ENCODE measurements at regions not wholly inside any gene's neighbourhood (a gene's known extent, or its start where the extent isn't known, plus 50 kb on each side); places are given as distances from the start of the nearest gene placed in this dataset.

- POLR2A ChIA-PET = no interaction called here
- no peak overlapping the region for H3K4me3 Mint-ChIP-seq
- Histone ChIP-seq H3K36me3 (ENCODE audit: insufficient read depth, low read length) (no peaks in the 10 kb centered on the region), H3K27me3 (ENCODE audit: insufficient read depth, low read length, poor library complexity, severe bottlenecking) (no peaks in the 10 kb centered on the region), H3K27ac (ENCODE audit: low read depth, low read length) (no peak overlapping the region), H3K4me1 (ENCODE audit: insufficient read depth, low read length) (no peaks in the 10 kb centered on the region), H3K4me3 (ENCODE audit: low read length) (no peak overlapping the region), H3K9me3 (ENCODE audit: low read length) (no peaks in the 10 kb centered on the region)
- no peaks in the 10 kb centered on the region for H3K4me1 Mint-ChIP-seq
- H3K27me3 Mint-ChIP-seq = peaks cover 7 to 20% of the 10 kb centered on the region in 2 donors
- peaks cover 0 to 6% (median 0%) of the 10 kb centered on the region in 5 donors for H3K9me3 Mint-ChIP-seq
- H3K27ac Mint-ChIP-seq = no peak overlapping the region
- no peak for DNase-seq
- CTCF ChIA-PET = no interaction called here
- H3K36me3 Mint-ChIP-seq = no peaks in the 10 kb centered on the region
Observed at GRCh38 chr14:101174980-101175606, 271.6 kb upstream of the RTL1 start.

GRCh38 chr14:101175731-101176534, 272.4 kb upstream of the RTL1 start:
- Histone ChIP-seq H3K4me3 (ENCODE audit: low read length) (no peak overlapping the region), H3K27me3 (ENCODE audit: insufficient read depth, low read length, poor library complexity, severe bottlenecking) (no peaks in the 10 kb centered on the region), H3K36me3 (ENCODE audit: insufficient read depth, low read length) (no peaks in the 10 kb centered on the region), H3K27ac (ENCODE audit: low read depth, low read length) (no peak overlapping the region), H3K9me3 (ENCODE audit: low read length) (no peaks in the 10 kb centered on the region), H3K4me1 (ENCODE audit: insufficient read depth, low read length) (no peaks in the 10 kb centered on the region)
- no peaks in the 10 kb centered on the region for H3K36me3 Mint-ChIP-seq
- peaks cover 7 to 17% of the 10 kb centered on the region in 2 donors for H3K27me3 Mint-ChIP-seq
- H3K4me1 Mint-ChIP-seq = no peaks in the 10 kb centered on the region
- DNase-seq = no peak
- ChIA-PET POLR2A (no interaction called here), CTCF (no interaction called here)
- peaks cover 0 to 4% (median 0%) of the 10 kb centered on the region in 5 donors for H3K9me3 Mint-ChIP-seq
- H3K27ac Mint-ChIP-seq = no peak overlapping the region
- no peak overlapping the region for H3K4me3 Mint-ChIP-seq

DNA sequence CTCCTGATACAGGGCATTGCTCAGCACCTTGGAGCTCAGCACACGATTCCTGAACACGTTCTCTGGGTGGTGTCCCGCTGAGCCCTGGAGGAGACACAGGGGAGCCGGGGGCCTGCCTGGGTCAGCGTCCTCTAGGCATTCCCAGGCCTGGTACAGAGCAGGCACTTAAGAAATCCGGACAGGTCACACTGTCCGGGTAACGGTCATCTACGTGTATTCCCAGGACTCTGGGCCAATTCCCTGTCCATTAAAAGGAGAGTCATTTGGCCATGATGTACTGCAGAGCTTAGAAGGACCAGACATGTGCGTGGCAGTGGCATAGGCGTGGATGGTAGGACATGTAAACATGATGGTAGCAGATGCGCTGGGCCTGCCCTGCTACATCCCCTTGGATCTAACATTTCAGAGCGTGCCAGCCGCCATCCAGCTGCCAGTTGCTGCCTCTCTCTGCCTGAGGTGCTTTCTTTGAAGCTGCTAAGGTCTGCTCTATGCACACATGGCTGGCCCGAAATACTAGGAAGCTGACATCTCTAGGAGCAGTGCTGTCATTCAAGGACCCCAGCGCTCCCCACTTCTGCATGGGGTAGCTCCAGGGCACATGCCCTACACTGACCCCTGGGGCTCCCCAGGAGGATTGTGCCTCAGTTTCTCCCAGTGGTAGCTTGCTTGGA, 273.1 kb upstream of the RTL1 start:
- H3K27me3 ChIP-seq (ENCODE audit: insufficient read depth, low read length, poor library complexity, severe bottlenecking) = no peaks in the 10 kb centered on the region
- H3K27ac ChIP-seq (ENCODE audit: low read depth, low read length) = no peak overlapping the region
- H3K4me3 Mint-ChIP-seq = no peak overlapping the region
- H3K36me3 ChIP-seq (ENCODE audit: insufficient read depth, low read length) = no peaks in the 10 kb centered on the region
- H3K36me3 Mint-ChIP-seq = no peaks in the 10 kb centered on the region
- ChIA-PET POLR2A (no interaction called here), CTCF (no interaction called here)
- no peak for DNase-seq
- H3K4me1 ChIP-seq (ENCODE audit: insufficient read depth, low read length) = no peaks in the 10 kb centered on the region
- no peaks in the 10 kb centered on the region for H3K4me1 Mint-ChIP-seq
- peaks cover 0 to 4% (median 0%) of the 10 kb centered on the region in 5 donors for H3K9me3 Mint-ChIP-seq
- peaks cover 7 to 12% of the 10 kb centered on the region in 2 donors for H3K27me3 Mint-ChIP-seq
- no peaks in the 10 kb centered on the region for H3K9me3 ChIP-seq (ENCODE audit: low read length)
- H3K27ac Mint-ChIP-seq = no peak overlapping the region
- H3K4me3 ChIP-seq (ENCODE audit: low read length) = no peak overlapping the region

GRCh38 chr14:101177301-101177971, 273.9 kb upstream of the RTL1 start:
- no peaks in the 10 kb centered on the region for H3K36me3 Mint-ChIP-seq
- H3K27ac Mint-ChIP-seq = no peak overlapping the region
- no peaks in the 10 kb centered on the region for H3K9me3 ChIP-seq (ENCODE audit: low read length)
- DNase-seq = no peak
- H3K27me3 Mint-ChIP-seq = peaks cover 7 to 9% of the 10 kb centered on the region in 2 donors
- CTCF ChIA-PET = no interaction called here
- peaks cover 0 to 4% (median 0%) of the 10 kb centered on the region in 5 donors for H3K9me3 Mint-ChIP-seq
- no peaks in the 10 kb centered on the region for H3K27me3 ChIP-seq (ENCODE audit: insufficient read depth, low read length, poor library complexity, severe bottlenecking)
- no peak overlapping the region for H3K4me3 ChIP-seq (ENCODE audit: low read length)
- POLR2A ChIA-PET = no interaction called here
- no peaks in the 10 kb centered on the region for H3K4me1 ChIP-seq (ENCODE audit: insufficient read depth, low read length)
- H3K4me3 Mint-ChIP-seq = no peak overlapping the region
- H3K4me1 Mint-ChIP-seq = no peaks in the 10 kb centered on the region
- no peak overlapping the region for H3K27ac ChIP-seq (ENCODE audit: low read depth, low read length)
- H3K36me3 ChIP-seq (ENCODE audit: insufficient read depth, low read length) = no peaks in the 10 kb centered on the region

DNA sequence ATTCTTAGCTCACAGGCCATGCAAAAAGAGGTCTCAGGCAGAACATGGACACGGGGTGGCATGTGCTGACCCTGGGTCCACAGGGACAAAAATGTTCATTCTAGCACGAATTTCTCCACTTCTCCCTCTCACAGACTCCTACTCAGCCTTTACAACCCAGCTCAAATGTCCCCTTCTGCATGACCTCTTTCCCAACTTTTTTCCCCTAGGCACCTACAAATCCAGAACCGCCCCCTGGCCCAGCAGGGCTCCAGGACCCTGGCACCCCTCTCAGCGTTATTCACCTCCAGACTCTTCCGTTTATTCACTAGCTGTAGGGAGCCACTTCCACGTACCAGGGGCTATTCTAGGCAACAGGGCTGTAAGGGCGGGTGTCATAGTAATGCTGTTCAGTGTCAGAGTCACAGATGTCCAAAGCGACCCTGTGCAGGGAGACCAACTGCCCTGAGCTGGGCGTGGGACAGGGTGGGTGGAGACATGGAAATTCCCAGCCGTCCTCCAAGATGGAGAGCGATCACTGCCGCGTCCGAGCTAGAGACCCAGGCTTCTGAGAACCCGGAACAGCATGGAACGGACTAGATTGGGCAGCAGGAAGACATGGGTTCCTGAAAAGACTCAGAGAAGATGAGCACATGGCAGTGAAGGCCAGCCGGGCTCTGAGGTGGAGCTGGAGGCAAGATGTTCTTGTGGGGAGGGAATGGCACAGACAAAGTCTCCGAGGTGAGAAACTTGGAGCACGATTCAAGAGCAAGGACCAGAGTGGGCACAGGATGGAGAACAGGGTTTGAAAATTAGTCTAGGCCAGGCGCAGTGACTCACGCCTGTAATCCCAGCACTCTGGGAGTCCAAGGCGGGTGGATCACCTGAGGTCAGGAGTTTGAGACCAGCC, 274.9 kb upstream of the RTL1 start:
- H3K27me3 ChIP-seq (ENCODE audit: insufficient read depth, low read length, poor library complexity, severe bottlenecking) = no peaks in the 10 kb centered on the region
- H3K4me3 Mint-ChIP-seq = no peak overlapping the region
- no peak for DNase-seq
- H3K27ac Mint-ChIP-seq = no peak overlapping the region
- peaks cover 0 to 2% (median 0%) of the 10 kb centered on the region in 5 donors for H3K9me3 Mint-ChIP-seq
- no peak overlapping the region for H3K4me3 ChIP-seq (ENCODE audit: low read length)
- CTCF ChIA-PET = no interaction called here
- H3K9me3 ChIP-seq (ENCODE audit: low read length) = no peaks in the 10 kb centered on the region
- no peak overlapping the region for H3K27ac ChIP-seq (ENCODE audit: low read depth, low read length)
- POLR2A ChIA-PET = no interaction called here
- no peaks in the 10 kb centered on the region for H3K36me3 ChIP-seq (ENCODE audit: insufficient read depth, low read length)
- no peaks in the 10 kb centered on the region for H3K36me3 Mint-ChIP-seq
- H3K4me1 ChIP-seq (ENCODE audit: insufficient read depth, low read length) = no peaks in the 10 kb centered on the region
- no peaks in the 10 kb centered on the region for H3K4me1 Mint-ChIP-seq
- H3K27me3 Mint-ChIP-seq = peaks cover 1 to 7% of the 10 kb centered on the region in 2 donors

- no peak for DNase-seq
- Histone ChIP-seq H3K4me3 (ENCODE audit: low read length) (no peak overlapping the region), H3K4me1 (ENCODE audit: insufficient read depth, low read length) (no peaks in the 10 kb centered on the region), H3K27me3 (ENCODE audit: insufficient read depth, low read length, poor library complexity, severe bottlenecking) (no peaks in the 10 kb centered on the region), H3K27ac (ENCODE audit: low read depth, low read length) (no peak overlapping the region), H3K36me3 (ENCODE audit: insufficient read depth, low read length) (no peaks in the 10 kb centered on the region), H3K9me3 (ENCODE audit: low read length) (no peaks in the 10 kb centered on the region)
- POLR2A ChIA-PET = no interaction called here
- CTCF ChIA-PET = no interaction called here
- peaks cover 0 to 2% (median 0%) of the 10 kb centered on the region in 5 donors for H3K9me3 Mint-ChIP-seq
- no peak overlapping the region for H3K4me3 Mint-ChIP-seq
- no peak overlapping the region for H3K27ac Mint-ChIP-seq
- H3K27me3 Mint-ChIP-seq = peaks cover 0 to 6% of the 10 kb centered on the region in 2 donors
- H3K4me1 Mint-ChIP-seq = no peaks in the 10 kb centered on the region
- no peaks in the 10 kb centered on the region for H3K36me3 Mint-ChIP-seq
Observed at GRCh38 chr14:101179691-101180211, 276.2 kb upstream of the RTL1 start.

GRCh38 chr14:101181446-101182313, 278.2 kb upstream of the RTL1 start:
- Histone ChIP-seq H3K27me3 (ENCODE audit: insufficient read depth, low read length, poor library complexity, severe bottlenecking) (no peaks in the 10 kb centered on the region), H3K4me1 (ENCODE audit: insufficient read depth, low read length) (no peaks in the 10 kb centered on the region), H3K9me3 (ENCODE audit: low read length) (no peaks in the 10 kb centered on the region), H3K36me3 (ENCODE audit: insufficient read depth, low read length) (no peaks in the 10 kb centered on the region), H3K27ac (ENCODE audit: low read depth, low read length) (no peak overlapping the region), H3K4me3 (ENCODE audit: low read length) (no peak overlapping the region)
- Mint-ChIP-seq H3K4me1 (no peaks in the 10 kb centered on the region), H3K4me3 (no peak overlapping the region), H3K27ac (no peak overlapping the region), H3K36me3 (no peaks in the 10 kb centered on the region), H3K27me3 (peaks cover 8 to 13% of the 10 kb centered on the region in 2 donors), H3K9me3 (peaks cover 0 to 2% (median 0%) of the 10 kb centered on the region in 5 donors)
- DNase-seq = no peak
- ChIA-PET POLR2A (no interaction called here), CTCF (no interaction called here)
